GM21515 (cell line): ENCODE measurements at regions not wholly inside any gene's neighbourhood (a gene's known extent, or its start where the extent isn't known, plus 50 kb on each side); places are given as distances from the start of the nearest gene placed in this dataset.

ENCODE experiments used
- ATAC-seq: cut with Tn5 transposase; IDR thresholded peaks from one replicate; pipeline ENCODE4 v1.9.1; 2021; ENCODE audit not compliant: unreplicated experiment

DNA sequence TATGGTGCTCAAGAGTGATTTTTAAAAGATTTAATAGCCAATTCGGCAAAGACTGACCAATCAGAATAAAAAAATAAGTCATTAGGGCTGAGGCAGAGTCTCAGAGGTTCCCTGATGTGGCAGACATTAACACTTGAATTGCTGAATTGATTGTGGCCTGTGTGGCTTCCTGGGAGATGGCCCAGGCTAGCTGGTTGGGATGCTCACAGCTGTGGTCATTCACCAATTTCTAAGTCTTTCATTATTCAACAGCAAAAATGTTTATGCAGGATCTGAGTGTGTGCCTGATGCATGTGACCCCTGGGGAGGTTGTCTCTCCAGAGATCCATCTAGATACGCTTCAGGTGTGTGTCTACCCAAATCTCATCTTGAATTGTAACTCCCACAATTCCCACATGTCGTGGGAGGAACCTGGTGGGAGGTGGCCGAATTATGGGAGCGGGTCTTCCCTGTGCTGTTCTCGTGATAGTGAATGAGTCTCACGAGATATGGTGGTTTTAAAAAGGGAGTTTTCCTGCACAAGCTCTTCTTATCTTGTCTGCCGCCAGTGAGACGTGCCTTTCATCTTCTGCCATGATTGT lies 632.6 kb upstream of the SEMA6A start:
- ATAC-seq: no peak

DNA sequence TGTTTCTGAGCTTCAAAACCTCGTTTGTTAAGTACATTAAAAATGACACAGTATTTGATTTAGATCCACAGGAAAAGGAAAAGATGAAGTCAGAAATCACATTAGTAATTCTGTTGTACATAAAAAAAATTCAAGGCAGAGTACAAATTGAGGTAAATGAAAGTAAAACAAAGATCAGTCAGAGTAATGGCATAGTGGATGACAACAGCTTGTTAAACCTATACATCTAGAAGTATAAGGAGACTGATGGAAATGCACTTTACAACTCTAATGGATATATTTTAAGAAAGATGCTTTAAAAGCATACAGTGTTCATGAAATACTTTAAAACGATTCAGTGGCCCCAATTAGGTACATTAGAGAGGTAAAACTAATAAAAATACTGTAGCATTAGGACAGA lies 631.3 kb upstream of the SEMA6A start:
- no peak for ATAC-seq

- ATAC-seq: no peak
Measured at GRCh38 chr5:117204926-117205869, 630.6 kb upstream of the SEMA6A start.

DNA sequence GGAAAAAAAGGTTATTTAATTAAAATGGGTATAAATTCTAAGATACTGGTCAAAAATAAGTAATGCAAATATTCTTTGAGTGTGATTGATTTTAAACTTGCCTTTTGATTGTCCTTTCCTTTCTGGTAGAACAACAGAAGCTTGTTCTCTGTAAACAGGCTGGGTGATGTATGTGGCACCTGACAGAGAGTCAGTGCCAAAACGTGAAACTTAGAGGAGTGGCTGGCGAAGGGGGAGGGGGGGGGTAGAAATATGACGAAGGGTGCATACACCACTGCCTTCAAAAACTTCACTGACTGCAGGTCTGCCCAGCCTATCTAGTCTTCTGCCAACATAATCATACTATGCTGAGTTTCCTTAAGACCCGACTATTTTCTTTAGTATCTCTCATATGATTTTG lies 629.8 kb upstream of the SEMA6A start:
- ATAC-seq: no peak

GRCh38 chr5:117203584-117203983 lies 629.0 kb upstream of the SEMA6A start:
- no peak for ATAC-seq

GRCh38 chr5:117201001-117201400 lies 626.4 kb upstream of the SEMA6A start:
- no peak for ATAC-seq

- no peak for ATAC-seq
Measured at GRCh38 chr5:117195076-117195475, 620.5 kb upstream of the SEMA6A start.

DNA sequence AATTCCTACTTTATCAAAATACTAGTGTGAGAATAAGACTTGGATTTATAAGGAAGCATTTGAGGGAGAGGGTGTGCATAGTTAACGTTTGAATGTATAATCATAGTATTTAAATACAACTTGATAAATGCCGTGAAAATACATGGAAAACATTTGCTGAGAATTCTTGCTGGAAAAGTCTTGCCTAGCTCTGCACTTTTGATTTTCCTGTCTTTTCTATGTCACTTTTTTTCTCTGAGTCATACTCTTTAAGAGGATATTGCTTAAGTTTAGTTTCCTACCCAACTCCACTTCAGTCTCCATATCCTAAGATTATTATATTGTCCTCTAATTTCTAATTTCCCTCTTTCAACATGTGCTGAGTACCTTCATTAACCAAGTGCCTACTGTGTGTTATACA lies 616.6 kb upstream of the SEMA6A start:
- no peak for ATAC-seq

GRCh38 chr5:117189784-117190183 lies 615.2 kb upstream of the SEMA6A start:
- no peak for ATAC-seq

- ATAC-seq: no peak
Measured at GRCh38 chr5:117188211-117188610, 613.6 kb upstream of the SEMA6A start.

- ATAC-seq: no peak
Measured at GRCh38 chr5:117186751-117187150, 612.1 kb upstream of the SEMA6A start.

GRCh38 chr5:117183326-117183725 lies 608.7 kb upstream of the SEMA6A start:
- ATAC-seq: no peak

GRCh38 chr5:117182104-117182503 lies 607.5 kb upstream of the SEMA6A start:
- ATAC-seq: no peak

DNA sequence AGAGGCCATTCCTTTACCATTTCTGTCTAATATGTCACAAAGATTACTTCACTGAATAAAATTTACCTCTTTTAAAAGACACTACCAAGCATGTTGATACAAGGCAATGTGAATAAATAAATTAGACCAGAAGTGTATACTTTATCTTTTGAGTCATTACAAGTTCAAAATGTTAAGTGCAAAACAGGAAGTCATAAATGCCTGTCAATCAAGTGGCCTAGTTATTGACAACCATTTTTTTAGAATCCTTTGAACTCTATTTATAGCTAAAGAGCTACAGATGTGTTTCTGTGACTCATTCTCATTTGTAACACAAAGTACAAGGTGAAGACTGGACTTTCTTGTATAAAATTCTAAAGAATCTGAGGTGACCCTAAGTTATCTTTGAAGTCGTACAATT lies 602.7 kb upstream of the SEMA6A start:
- ATAC-seq: no peak

DNA sequence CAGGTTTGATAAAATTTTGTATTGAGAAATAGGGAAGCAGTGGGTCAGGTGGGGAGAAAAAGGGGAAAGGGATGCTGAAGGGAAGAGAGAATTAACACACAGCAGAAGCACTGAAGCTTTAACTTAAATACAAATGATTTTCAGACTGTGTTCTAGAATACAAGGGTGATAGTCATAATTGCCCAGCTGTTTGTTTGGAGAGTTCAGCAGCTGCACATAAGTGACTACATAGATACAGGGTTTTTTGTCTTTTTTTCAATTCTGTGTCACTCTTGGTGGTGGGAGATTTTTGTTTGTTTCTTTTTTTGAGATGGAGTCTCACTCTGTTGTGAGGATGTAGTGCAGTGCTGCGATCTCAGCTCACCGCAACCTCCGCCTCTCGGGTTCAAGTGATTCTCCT lies 590.4 kb upstream of the SEMA6A start:
- ATAC-seq: no peak

DNA sequence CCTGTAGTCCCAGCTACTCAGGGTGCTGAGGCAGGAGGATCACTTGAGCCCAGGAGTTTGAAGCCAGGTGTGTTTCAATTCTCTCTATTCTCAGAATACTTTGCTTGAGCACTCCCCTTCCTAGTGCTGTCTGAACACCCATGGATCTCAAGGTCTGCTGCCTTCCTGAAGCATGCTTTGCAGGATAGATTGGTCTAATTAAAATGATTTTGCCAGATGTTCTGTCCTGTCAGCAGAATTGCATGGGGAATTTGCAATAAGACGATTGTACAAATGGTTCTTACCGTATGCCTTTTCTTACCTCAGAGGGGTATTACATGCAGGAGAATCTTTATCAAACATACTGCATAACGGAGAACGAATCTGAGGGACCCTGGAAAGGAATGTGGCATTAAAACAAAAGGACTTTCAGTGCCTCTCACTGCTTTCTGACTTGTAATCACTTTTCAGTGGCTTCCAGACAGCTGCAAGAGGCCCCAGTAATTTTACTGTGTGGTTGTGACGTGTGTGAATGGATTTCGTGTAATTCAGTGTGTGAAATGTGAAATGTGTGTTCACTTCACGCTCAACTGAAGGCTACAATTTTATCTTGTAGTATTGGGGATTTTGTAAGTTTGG lies 587.2 kb upstream of the SEMA6A start:
- no peak for ATAC-seq

GRCh38 chr5:117160391-117160790 lies 585.8 kb upstream of the SEMA6A start:
- ATAC-seq: no peak

DNA sequence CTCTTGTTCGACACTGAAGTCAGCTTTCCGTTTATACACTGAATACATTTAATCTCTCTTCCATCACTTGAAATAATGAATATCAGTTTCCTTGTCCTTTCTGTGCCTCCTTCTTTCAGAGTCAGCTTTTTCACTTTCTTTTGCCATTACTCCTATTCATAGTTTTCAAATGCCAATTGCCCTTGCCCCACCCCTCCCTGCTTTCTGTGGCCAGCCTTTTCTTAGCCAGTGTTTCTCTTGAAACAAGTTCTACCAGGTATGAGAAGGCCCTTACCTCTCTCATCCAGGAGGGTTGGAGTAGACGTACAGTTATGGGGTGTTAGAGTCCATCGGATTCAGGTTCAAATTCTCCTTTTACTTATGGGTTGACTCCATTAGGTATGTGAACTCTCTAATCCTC lies 574.7 kb upstream of the SEMA6A start:
- ATAC-seq: no peak

DNA sequence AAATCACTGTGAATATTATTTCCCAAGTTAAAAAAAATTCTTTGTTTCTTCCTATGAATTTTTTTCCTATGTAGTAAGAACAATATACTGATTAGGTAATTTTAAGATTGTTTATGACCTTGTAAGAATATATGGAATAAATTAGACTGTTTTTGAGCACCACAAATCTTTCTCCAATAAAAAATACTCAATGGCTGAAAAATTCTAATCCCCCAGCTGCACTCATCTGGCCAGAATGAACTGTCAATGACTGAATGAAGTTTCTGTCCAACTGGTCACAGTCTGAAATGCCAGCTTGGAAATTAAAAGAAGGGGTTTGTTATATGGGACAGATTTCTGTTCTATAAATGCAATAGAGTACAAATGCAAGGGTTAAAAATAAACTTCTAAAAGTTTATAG lies 569.5 kb upstream of the SEMA6A start:
- ATAC-seq: no peak

DNA sequence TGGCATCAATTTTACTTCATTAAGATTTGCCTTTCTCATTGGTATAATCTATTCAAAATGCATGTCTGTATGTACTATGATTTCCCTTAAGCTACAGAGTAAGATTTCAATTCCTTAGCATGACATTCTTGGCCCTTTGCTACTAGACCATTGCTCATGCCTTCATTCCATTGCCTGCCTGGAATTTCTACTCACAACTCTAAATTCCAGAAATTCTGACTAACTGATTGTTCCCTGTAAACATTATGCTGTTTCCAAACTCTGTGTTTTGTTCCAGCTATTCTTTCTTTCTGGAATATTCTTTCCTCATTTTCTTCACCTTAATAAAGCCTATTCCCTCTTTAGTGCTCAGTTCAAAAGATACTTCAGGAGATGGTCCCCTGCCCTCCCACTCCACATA lies 568.8 kb upstream of the SEMA6A start:
- ATAC-seq: no peak

DNA sequence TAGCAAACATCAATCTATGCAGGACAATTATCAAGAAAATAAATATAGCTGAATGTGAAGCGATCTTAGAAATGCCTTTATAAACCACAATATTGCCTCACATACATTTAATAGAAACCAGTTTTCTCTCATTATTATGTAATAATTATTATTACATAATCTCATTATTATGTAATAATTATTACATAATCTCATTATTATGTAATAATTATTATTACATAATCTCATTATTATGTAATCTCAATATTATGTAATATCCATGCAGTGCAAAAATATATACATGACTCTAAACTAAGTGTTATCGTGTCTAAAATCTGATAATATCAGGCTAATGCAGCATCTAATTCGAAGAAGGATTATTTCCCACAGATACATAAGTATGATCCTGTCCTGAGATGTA lies 563.9 kb upstream of the SEMA6A start:
- no peak for ATAC-seq

DNA sequence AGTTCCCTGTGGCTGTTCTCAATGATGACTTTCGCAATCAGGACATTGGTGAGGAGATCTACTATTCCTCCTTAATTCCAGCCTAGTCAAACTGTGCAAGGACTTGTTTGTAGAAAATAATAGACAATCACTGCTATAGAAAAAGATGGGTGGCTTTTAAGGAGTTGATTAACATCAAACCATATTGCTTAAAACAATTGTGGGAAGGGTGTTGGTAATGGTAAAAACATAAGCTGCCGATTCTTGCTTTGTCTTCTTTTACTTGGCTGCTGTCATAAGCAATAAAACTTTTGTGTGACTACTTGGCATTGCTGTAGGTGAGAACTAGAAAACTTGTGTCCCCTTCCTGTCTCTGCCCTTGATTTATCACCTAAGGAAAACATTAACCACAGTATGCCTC lies 561.2 kb upstream of the SEMA6A start:
- no peak for ATAC-seq
